ENCODE measurements at regions not wholly inside any gene's neighbourhood (a gene's known extent, or its start where the extent isn't known, plus 50 kb on each side); places are given as distances from the start of the nearest gene placed in this dataset.

GRCh38 chr1:183730886-183731573, 73.9 kb upstream of the RGL1 start:
- H4K5ac ChIP-seq (ENCODE audit: insufficient read length, low read depth, low read length), result no peak overlapping the region
- Mint-ChIP-seq H3K36me3 (ENCODE audit: insufficient read depth in 1 of 3, low read depth in 3 of 3) (no peaks in the 10 kb centered on the region), H3K9me3 (no peaks in the 10 kb centered on the region), H3K4me3 (no peak overlapping the region), H3K27ac (no peak overlapping the region), H3K27me3 (ENCODE audit: low read depth) (no peaks in the 10 kb centered on the region), H3K4me1 (peaks cover 6 to 9% of the 10 kb centered on the region in 2 experiments; a peak in 3 of 4 replicates)
- no peaks in the 10 kb centered on the region for H3K9me3 ChIP-seq (ENCODE audit: control insufficient read depth, low read depth, low read length)
- peaks cover 3% of the 10 kb centered on the region; the same call in 1 of the 2 replicates for H3K4me1 ChIP-seq (ENCODE audit: insufficient read depth, low read length)
- H2BK20ac ChIP-seq (ENCODE audit: low read depth, low read length, poor library complexity, severe bottlenecking), result no peak overlapping the region
- no peak overlapping the region for H3K18ac ChIP-seq (ENCODE audit: insufficient read length, low read depth, low read length)
- no peak overlapping the region for H3K23ac ChIP-seq (ENCODE audit: insufficient read length, low read depth, low read length)
- TF ChIP-seq CTCF (conservative IDR thresholded peaks at IDR 0.05), result no peak
- no peaks in the 10 kb centered on the region for H4K20me1 ChIP-seq (ENCODE audit: control insufficient read depth, insufficient read depth, insufficient read length)
- no peak overlapping the region for H2AK5ac ChIP-seq (ENCODE audit: insufficient read length, low read length)
- H3K23me2 ChIP-seq (ENCODE audit: insufficient read length, low read depth, low read length, poor library complexity, severe bottlenecking), result no peaks in the 10 kb centered on the region
- DNase-seq, result no peak
- no peak overlapping the region for H3K4me2 ChIP-seq (ENCODE audit: insufficient read depth, insufficient read length, low read length)
- H3K4ac ChIP-seq (ENCODE audit: low read depth, low read length), result no peak overlapping the region
- no peak overlapping the region for H3T11ph ChIP-seq (ENCODE audit: low read length)
- H4K91ac ChIP-seq (ENCODE audit: insufficient read length, low read depth, low read length), result no peak overlapping the region
- no peak overlapping the region for H3K9ac ChIP-seq (ENCODE audit: extremely low read depth, insufficient read length, low read length)
- no peak overlapping the region for H2AFZ ChIP-seq (ENCODE audit: low read length)
- H2BK15ac ChIP-seq (ENCODE audit: low read depth, low read length), result no peak overlapping the region
- no peak overlapping the region for H3K14ac ChIP-seq (ENCODE audit: insufficient read depth, low read length)
- H2BK12ac ChIP-seq (ENCODE audit: insufficient read length, low read depth, low read length), result no peak overlapping the region
- no peak overlapping the region for H3K56ac ChIP-seq (ENCODE audit: insufficient read length, low read depth, low read length)
- H2BK120ac ChIP-seq (ENCODE audit: low read depth, low read length, poor library complexity, severe bottlenecking), result no peak overlapping the region
- H4K8ac ChIP-seq (replicated peaks; ENCODE audit: insufficient read length, low read depth, low read length), result no peak overlapping the region
- H3K27me3 ChIP-seq (ENCODE audit: insufficient read depth, low read length), result no peaks in the 10 kb centered on the region
- H3K79me2 ChIP-seq (ENCODE audit: insufficient read depth, low read length), result no peaks in the 10 kb centered on the region
- H2BK5ac ChIP-seq (ENCODE audit: insufficient read length, low read length), result no peak overlapping the region
- no peak overlapping the region for H3K27ac ChIP-seq (ENCODE audit: insufficient read length, low read depth, low read length)
- no peaks in the 10 kb centered on the region for H3K79me1 ChIP-seq (ENCODE audit: insufficient read depth, low read depth, low read length, poor library complexity, severe bottlenecking)
- WGBS (ENCODE audit: extremely low coverage, insufficient read length, low lambda C conversion rate), result no CpG with 5 or more reads among the region's 2 CpGs
